Activated B cell treated with CpG ODN at 0.5 μM for 24 hours (primary cell): ENCODE measurements at regions not wholly inside any gene's neighbourhood (a gene's known extent, or its start where the extent isn't known, plus 50 kb on each side); places are given as distances from the start of the nearest gene placed in this dataset.

Source experiments
- ATAC-seq: fragments of 200-7000 bp; cut with Tn5 transposase; one replicate; pipeline ENCODE4 v1.10.0; 2021; ENCODE audit warnings: low read depth, mild to moderate bottlenecking, moderate library complexity
- CTCF ChIA-PET: fragments of 350-600 bp; sonication (Branson Sonifier 250); formaldehyde crosslinking; loops from one replicate; lab custom pipeline; 2021; ENCODE audit warnings: antibody characterized with exemption; lab: Charles Lee
- POLR2A ChIA-PET: fragments of 350-600 bp; sonication (Branson Sonifier 250); formaldehyde crosslinking; loops from one replicate; lab custom pipeline; 2021; ENCODE audit warnings: antibody characterized with exemption; lab: Charles Lee
- DNase-seq: peaks from one replicate; pipeline ENCODE4 v3.0.0; 2022
- H3K27ac Mint-ChIP-seq: one replicate; pipeline ENCODE4 v1.8.0; 2020; ENCODE audit warnings: mixed read lengths
- H3K27me3 Mint-ChIP-seq: one replicate; pipeline ENCODE4 v1.8.0; 2021; ENCODE audit warnings: mixed read lengths
- H3K36me3 Mint-ChIP-seq: one replicate; pipeline ENCODE4 v1.8.0; 2021; ENCODE audit warnings: low read depth, mixed read lengths
- H3K4me1 Mint-ChIP-seq: one replicate; pipeline ENCODE4 v1.8.0; 2021; ENCODE audit warnings: mixed read lengths
- H3K4me3 Mint-ChIP-seq: one replicate; pipeline ENCODE4 v1.8.0; 2020; ENCODE audit warnings: mild to moderate bottlenecking, mixed read lengths
- H3K9me3 Mint-ChIP-seq: one replicate; pipeline ENCODE4 v1.8.0; 2020; ENCODE audit warnings: mixed read lengths
- intact Hi-C: fragments of 100-400 bp; cut with micrococcal nuclease; formaldehyde crosslinking; loops from one replicate; pipeline ENCODE4 v1.15.1; 2024
- TF ChIP-seq, protein P1 (sequence below): fragments of 200-600 bp; IDR thresholded peaks from one replicate; pipeline ENCODE4 v1.8.0; 2022; ENCODE audit warnings: antibody characterized with exemption, mild to moderate bottlenecking

DNA sequence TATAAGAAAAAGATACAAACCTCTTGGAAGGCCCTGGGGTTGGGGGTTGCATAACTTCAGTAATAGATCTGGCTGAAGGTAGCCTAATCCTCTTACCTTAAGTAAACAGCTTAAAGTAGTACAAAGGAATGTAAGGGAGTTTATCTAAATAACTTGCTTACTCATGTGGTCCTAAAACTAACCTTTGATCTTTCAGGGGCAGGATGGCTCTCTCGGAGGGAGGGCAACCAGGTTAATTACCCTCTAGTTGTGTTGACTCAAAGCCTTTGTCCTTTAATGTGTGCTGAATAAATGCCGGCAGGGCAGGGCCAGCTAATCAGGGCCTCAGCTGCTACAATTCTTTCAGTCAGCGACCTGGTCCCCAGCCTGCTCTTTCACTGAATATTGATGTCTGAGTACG lies 822.0 kb upstream of the SLIT2 start:
- H3K9me3 Mint-ChIP-seq: peaks cover 15% of the 10 kb centered on the region
- CTCF ChIA-PET: no interaction called here

DNA sequence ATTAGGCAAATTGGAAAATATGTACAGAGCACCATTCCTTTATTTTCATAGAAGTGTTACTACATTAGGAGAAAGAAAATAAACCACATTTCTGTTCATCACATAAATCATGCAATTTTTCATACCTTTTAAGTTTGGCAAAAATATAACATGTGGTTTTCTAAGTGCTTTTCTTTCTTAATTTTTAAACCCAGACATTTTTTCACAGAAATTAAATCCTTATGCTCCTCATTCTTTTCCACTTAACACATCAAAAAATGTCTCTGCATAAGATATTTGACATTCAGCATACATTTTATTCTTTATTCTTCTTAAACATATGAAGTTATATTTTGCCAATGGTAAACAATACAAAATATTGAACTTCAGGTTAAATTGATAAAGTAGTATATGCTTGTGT lies 826.6 kb upstream of the SLIT2 start:
- Mint-ChIP-seq H3K36me3 (no peaks in the 10 kb centered on the region), H3K27me3 (no peaks in the 10 kb centered on the region), H3K4me1 (no peaks in the 10 kb centered on the region), H3K9me3 (peaks cover 8% of the 10 kb centered on the region), H3K4me3 (no peak overlapping the region), H3K27ac (no peak overlapping the region)
- DNase-seq: no peak
- no peak for ATAC-seq
- ChIA-PET POLR2A (no interaction called here), CTCF (no interaction called here)
- intact Hi-C loops: no loop called here
- TF ChIP-seq, protein P1, sequence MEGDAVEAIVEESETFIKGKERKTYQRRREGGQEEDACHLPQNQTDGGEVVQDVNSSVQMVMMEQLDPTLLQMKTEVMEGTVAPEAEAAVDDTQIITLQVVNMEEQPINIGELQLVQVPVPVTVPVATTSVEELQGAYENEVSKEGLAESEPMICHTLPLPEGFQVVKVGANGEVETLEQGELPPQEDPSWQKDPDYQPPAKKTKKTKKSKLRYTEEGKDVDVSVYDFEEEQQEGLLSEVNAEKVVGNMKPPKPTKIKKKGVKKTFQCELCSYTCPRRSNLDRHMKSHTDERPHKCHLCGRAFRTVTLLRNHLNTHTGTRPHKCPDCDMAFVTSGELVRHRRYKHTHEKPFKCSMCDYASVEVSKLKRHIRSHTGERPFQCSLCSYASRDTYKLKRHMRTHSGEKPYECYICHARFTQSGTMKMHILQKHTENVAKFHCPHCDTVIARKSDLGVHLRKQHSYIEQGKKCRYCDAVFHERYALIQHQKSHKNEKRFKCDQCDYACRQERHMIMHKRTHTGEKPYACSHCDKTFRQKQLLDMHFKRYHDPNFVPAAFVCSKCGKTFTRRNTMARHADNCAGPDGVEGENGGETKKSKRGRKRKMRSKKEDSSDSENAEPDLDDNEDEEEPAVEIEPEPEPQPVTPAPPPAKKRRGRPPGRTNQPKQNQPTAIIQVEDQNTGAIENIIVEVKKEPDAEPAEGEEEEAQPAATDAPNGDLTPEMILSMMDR: no peak

More for the DNA sequence above, 822.0 kb upstream of the SLIT2 start:
- Mint-ChIP-seq H3K4me1 (no peaks in the 10 kb centered on the region), H3K36me3 (no peaks in the 10 kb centered on the region), H3K27ac (no peak overlapping the region), H3K4me3 (no peak overlapping the region), H3K27me3 (no peaks in the 10 kb centered on the region)
- no peak for ATAC-seq
- TF ChIP-seq, protein P1: no peak
- no peak for DNase-seq
- POLR2A ChIA-PET: no interaction called here
- intact Hi-C loops: no loop called here

- H3K9me3 Mint-ChIP-seq: peaks cover 10% of the 10 kb centered on the region
- no peaks in the 10 kb centered on the region for H3K4me1 Mint-ChIP-seq
- no peak for ATAC-seq
- TF ChIP-seq, protein P1: no peak
- DNase-seq: no peak
- no peak overlapping the region for H3K27ac Mint-ChIP-seq
- H3K36me3 Mint-ChIP-seq: no peaks in the 10 kb centered on the region
- POLR2A ChIA-PET: no interaction called here
- intact Hi-C loops: no loop called here
- no peaks in the 10 kb centered on the region for H3K27me3 Mint-ChIP-seq
- CTCF ChIA-PET: no interaction called here
- no peak overlapping the region for H3K4me3 Mint-ChIP-seq
Observed at GRCh38 chr4:19417256-19417655, 834.4 kb upstream of the SLIT2 start.

GRCh38 chr4:19416146-19416545 lies 835.6 kb upstream of the SLIT2 start:
- TF ChIP-seq, protein P1: no peak
- no peak overlapping the region for H3K27ac Mint-ChIP-seq
- H3K27me3 Mint-ChIP-seq: no peaks in the 10 kb centered on the region
- ATAC-seq: no peak
- no peaks in the 10 kb centered on the region for H3K36me3 Mint-ChIP-seq
- H3K4me3 Mint-ChIP-seq: no peak overlapping the region
- H3K9me3 Mint-ChIP-seq: peaks cover 10% of the 10 kb centered on the region
- ChIA-PET POLR2A (no interaction called here), CTCF (no interaction called here)
- H3K4me1 Mint-ChIP-seq: no peaks in the 10 kb centered on the region
- DNase-seq: no peak
- intact Hi-C loops: no loop called here

DNA sequence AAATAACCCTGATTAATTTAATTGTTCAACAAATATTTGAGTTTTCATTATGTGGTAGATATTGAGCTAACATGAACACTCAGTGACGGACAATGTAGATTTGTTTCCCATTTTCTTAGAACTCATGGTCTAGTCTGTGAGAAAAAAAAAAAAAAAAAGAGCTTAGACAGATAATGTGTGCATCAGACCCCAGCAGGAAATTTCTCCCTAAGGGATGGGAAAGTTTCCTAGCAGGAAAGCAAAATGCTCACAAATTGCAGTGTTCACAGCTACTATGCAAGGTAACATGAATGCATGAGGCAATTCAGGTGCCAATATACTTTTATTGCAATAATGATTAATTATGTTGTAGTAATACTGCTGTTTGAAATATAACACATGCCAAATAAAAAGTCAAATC lies 843.2 kb upstream of the SLIT2 start:
- H3K36me3 Mint-ChIP-seq: no peaks in the 10 kb centered on the region
- no peak for DNase-seq
- intact Hi-C loops: no loop called here
- TF ChIP-seq, protein P1: no peak
- H3K27ac Mint-ChIP-seq: no peak overlapping the region
- H3K4me1 Mint-ChIP-seq: no peaks in the 10 kb centered on the region
- ChIA-PET POLR2A (no interaction called here), CTCF (no interaction called here)
- ATAC-seq: no peak
- H3K9me3 Mint-ChIP-seq: peaks cover 4% of the 10 kb centered on the region
- no peak overlapping the region for H3K4me3 Mint-ChIP-seq
- no peaks in the 10 kb centered on the region for H3K27me3 Mint-ChIP-seq
